ENCODE measurements at regions not wholly inside any gene's neighbourhood (a gene's known extent, or its start where the extent isn't known, plus 50 kb on each side); places are given as distances from the start of the nearest gene placed in this dataset.

- TF ChIP-seq RARB (CRISPR knock-in tag; IDR thresholded peaks at IDR 0.05) (no peak), ARNTL (CRISPR knock-in tag; IDR thresholded peaks at IDR 0.05; ENCODE audit: borderline replicate concordance, low read depth) (no peak), ZFP3 (CRISPR knock-in tag; IDR thresholded peaks at IDR 0.05) (no peak), BACH2 (CRISPR knock-in tag; IDR thresholded peaks at IDR 0.05; ENCODE audit: borderline replicate concordance) (no peak), ISL1 (CRISPR knock-in tag; IDR thresholded peaks at IDR 0.05) (no peak), TOX (CRISPR knock-in tag; IDR thresholded peaks at IDR 0.05; ENCODE audit: borderline replicate concordance) (no peak), CREB5 (CRISPR knock-in tag; IDR thresholded peaks at IDR 0.05; ENCODE audit: low read depth) (no peak), ZFP30 (CRISPR knock-in tag; IDR thresholded peaks at IDR 0.05) (no peak)
Measured at GRCh38 chr14:38357557-38357956, 101.7 kb upstream of the CLEC14A start.

Measured in SK-N-SH treated with all-trans-retinoic acid at 6 μM for 48 hours (cell line).